KOPT-K1 (cell line): ENCODE measurements at regions not wholly inside any gene's neighbourhood (a gene's known extent, or its start where the extent isn't known, plus 50 kb on each side); places are given as distances from the start of the nearest gene placed in this dataset.

Source experiments
- H3K27ac ChIP-seq: fragments of 200-600 bp; sonication (generic); 2 replicates; pipeline ENCODE4 v1.5.1; 2016; ENCODE audit warnings: antibody characterized with exemption, mild to moderate bottlenecking, low read depth, low read length; ENCODE audit not compliant: poor library complexity, severe bottlenecking
- H3K36me3 ChIP-seq: fragments of 200-600 bp; sonication (generic); 2 replicates; pipeline ENCODE4 v1.5.1; 2017; ENCODE audit warnings: antibody characterized with exemption, mild to moderate bottlenecking, low read length, moderate library complexity; ENCODE audit not compliant: insufficient read depth
- H3K9me3 ChIP-seq: fragments of 200-600 bp; sonication (generic); 2 replicates; pipeline ENCODE4 v1.5.1; 2017; ENCODE audit warnings: antibody characterized with exemption, low read length, mild to moderate bottlenecking; ENCODE audit not compliant: insufficient read depth, poor library complexity, severe bottlenecking

DNA sequence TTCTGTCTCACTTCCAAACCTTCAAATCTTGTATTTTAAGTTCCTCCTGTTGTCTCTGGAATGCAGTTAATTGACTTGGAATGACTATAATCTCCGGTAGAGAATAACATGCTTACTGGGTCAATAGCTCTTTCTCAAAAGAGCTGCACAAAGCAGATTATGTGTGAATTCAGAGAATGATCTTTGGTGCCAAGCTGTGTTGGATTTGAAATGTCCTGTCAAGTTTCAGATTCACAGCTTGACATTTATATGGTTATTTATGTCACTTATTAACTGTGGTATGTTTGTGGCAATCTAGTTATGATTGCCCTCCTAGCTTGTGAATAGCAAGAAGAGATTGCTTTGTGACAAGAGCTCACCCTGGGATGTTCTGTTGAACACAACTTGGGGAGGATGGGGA lies 128.3 kb upstream of the KCNE2 start:
- Histone ChIP-seq H3K36me3 (no peaks in the 10 kb centered on the region), H3K27ac (no peak overlapping the region), H3K9me3 (peaks cover 10% of the 10 kb centered on the region)

DNA sequence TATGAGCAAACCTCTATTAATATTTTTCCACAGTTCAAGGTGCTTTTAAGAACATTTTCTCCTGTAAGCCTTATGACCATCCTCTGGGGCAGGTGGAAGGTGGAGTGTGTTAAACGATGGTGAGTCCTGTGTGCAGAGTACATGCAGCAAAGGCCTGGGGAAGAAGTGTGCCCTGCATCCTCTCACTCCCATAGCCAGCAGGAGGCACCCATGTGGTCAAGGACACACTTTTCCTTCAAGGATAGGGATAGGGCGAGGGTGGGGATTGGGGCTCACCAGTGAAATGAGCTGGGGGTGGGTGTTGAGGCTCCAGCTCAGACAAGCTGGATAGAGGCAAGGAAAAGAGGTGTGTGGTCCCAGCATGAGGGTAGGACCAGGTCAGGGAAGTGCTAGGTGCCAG lies 120.8 kb upstream of the KCNE2 start:
- no peaks in the 10 kb centered on the region for H3K36me3 ChIP-seq
- H3K27ac ChIP-seq: no peak overlapping the region
- peaks cover 16% of the 10 kb centered on the region for H3K9me3 ChIP-seq

DNA sequence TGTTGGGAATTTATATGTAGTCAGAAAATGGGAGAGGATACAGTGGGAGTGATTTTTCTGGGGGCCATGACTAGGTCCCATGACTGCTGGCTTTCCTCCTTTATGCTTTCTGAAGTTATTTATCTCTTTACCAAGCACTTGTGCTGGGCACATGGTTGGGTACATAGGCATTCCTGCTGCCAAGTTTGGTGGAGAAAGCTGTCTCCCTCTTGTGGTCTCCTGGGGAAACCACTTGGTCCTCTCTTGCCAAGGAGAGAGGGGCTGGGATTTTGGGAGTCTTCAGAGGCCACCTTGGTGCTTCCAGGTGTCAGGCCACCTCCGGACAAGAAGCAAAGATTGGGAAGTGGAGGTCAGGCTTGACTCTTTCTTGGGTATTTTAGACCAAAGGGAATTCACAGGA lies 120.2 kb upstream of the KCNE2 start:
- no peaks in the 10 kb centered on the region for H3K36me3 ChIP-seq
- no peak overlapping the region for H3K27ac ChIP-seq
- H3K9me3 ChIP-seq: peaks cover 21% of the 10 kb centered on the region

DNA sequence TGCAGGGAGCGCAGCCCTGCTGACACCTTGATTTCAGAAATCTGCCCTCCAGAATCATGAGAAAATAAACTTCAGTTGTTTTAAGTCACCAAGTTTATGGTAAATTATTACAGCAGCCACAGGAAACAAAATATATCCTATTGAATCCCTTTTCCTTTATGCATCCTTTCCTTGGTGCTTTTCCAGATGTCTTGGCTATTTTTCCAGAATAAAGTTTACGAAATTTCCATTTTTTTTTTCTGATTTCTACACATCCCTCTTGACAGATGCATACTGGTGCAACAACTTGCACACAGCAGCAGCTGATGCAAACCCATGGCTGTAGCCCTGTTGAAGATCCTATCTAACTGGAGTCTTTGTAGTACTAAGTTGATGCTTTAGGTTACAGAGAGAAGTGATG lies 111.1 kb upstream of the KCNE2 start:
- H3K9me3 ChIP-seq: peaks cover 45% of the 10 kb centered on the region
- H3K36me3 ChIP-seq: no peaks in the 10 kb centered on the region

DNA sequence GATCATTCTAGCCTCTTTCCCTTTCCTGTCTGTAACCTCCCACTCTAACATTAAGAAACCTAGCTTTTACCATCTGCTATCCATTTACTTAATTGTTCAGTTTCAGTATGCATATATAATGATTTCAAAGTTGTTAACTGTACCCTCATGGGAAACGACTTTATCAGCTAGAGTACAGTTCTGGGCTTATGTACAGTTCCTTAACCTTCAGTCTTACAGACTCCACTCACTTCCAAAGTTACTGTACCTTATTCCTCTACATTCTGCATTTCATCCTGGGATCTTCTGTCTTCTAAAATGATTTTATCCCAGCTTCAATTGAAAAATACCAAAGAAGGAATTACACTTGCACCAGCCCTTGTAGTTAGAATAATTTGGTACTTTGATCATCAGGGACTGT lies 108.7 kb upstream of the KCNE2 start:
- Histone ChIP-seq H3K9me3 (peaks cover 27% of the 10 kb centered on the region), H3K36me3 (no peaks in the 10 kb centered on the region), H3K27ac (no peak overlapping the region)

More for the DNA sequence above, 111.1 kb upstream of the KCNE2 start:
- H3K27ac ChIP-seq: no peak overlapping the region

DNA sequence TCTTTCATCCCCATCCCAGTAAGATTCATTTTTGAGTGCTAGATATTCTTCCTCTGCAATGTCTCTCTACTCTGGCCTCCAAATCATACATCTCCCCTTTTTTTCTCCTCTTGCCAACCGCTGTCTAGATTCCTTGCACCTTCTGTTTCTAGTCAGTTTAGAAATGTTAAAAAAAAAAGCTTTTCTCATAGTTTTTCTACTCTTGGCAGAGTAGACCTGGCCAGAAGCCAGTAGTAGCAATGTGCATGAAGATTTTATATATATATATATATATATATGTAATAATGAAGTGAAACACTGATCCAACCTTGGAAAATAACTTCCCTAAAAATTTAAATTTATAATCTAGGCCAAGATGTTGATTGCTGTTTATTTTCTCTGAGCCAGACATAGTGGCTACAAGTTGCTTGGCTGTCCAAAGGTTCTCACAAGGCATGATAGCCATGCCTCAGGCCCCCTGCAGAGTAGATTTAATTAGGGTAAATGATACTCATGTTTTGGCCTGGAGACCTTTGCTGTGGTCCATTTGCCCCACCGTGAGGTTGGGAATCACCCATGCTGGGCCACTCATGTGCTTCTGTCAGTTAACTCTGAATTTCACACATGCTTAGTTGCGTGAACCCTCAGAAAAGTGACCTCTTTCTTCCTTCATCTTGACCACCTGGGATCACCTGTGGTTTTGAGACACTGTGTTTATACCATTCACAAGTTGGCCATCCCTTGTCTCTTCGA lies 103.4 kb upstream of the KCNE2 start:
- Histone ChIP-seq H3K9me3 (peaks cover 26% of the 10 kb centered on the region), H3K27ac (no peak overlapping the region), H3K36me3 (no peaks in the 10 kb centered on the region)

DNA sequence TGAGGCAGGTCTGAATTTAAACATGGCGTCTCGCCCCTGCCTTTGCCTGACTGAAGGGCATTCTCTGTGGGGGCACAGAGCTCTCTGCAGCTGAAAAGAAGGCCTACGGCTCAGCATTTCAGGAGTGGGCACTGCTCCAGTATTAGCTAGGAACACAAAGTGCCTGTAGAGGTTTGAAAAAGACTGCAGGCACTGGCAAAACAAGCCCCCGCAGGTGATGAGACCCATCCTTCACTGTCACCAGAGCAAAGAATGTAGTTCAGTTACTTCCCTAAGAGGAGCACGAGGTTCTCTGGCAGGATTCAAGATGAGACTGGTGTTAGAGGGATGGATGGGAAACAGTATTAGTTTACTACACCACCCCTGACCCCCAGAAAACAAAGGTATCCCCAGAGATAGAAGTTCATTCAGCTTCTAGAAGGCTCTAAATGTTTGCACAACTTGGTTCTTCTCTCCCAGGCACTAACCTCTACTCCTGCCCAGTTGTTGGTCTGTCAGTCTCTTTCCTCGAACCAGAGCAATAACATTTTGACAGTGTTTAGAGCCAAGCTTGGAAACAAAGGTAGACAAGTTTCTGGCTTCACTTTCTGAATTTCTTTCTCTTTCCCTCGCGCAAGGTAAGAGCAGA lies 101.9 kb upstream of the KCNE2 start:
- no peaks in the 10 kb centered on the region for H3K36me3 ChIP-seq

DNA sequence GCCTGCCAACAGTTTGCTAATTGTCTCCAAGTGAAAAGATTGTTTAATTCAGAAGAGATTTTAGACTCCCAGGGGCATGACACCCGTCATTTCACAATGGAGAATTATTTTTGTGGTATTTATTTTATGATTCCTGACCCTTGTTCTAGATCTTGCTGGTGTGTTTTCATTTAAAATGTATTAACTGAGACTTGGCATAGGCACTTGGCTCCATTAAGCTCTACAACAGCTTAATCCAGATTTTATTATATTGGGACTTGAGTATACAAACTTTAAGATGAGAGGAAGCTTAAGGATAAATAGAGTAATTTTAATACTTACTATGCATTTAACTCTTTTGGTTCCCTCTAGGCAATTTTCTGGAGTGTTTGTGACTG lies 101.3 kb upstream of the KCNE2 start:
- H3K9me3 ChIP-seq: peaks cover 17% of the 10 kb centered on the region
- H3K27ac ChIP-seq: no peak overlapping the region
- no peaks in the 10 kb centered on the region for H3K36me3 ChIP-seq

More for the DNA sequence above, 101.9 kb upstream of the KCNE2 start:
- no peak overlapping the region for H3K27ac ChIP-seq
- peaks cover 17% of the 10 kb centered on the region for H3K9me3 ChIP-seq

DNA sequence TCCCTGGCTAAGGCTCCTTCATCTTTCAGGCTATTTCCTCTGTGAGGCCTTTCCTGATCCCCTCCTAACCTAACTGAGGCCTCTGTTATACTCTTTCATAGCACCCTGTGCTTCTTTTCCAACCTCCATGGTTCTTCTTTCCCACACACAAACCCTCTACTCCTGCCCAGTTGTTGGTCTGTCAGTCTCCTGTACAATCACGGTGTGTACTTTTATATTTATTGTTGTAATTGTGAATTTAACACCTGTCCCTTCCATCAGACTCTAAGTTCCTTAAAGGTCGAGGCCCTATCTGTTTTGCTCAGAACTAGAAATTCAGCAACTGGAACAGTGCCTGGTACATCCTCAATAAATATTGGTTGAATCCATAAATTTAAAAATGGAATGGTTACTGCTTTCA lies 100.2 kb upstream of the KCNE2 start:
- H3K27ac ChIP-seq: no peak overlapping the region
- H3K9me3 ChIP-seq: peaks cover 17% of the 10 kb centered on the region
- H3K36me3 ChIP-seq: no peaks in the 10 kb centered on the region

DNA sequence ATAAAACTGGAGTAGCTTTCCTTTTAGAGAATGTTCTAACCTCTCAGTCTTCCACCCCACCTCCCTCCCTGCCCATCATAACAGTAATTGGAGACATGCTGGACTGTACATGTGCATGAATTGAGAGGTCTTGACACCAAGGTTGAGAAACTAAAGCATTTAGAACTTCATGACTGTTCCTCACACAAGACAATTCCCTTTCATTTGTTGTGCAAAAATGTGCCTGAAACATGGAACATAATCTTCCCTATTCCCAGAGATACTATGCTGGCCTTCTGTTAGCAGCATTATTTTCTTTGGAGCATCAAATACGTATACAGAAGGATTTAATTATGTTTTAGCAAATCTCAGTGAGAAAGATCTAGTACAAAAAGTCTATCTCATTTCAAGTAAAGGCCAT lies 97.5 kb upstream of the KCNE2 start:
- H3K27ac ChIP-seq: no peak overlapping the region
- peaks cover 17% of the 10 kb centered on the region for H3K9me3 ChIP-seq
- H3K36me3 ChIP-seq: no peaks in the 10 kb centered on the region

DNA sequence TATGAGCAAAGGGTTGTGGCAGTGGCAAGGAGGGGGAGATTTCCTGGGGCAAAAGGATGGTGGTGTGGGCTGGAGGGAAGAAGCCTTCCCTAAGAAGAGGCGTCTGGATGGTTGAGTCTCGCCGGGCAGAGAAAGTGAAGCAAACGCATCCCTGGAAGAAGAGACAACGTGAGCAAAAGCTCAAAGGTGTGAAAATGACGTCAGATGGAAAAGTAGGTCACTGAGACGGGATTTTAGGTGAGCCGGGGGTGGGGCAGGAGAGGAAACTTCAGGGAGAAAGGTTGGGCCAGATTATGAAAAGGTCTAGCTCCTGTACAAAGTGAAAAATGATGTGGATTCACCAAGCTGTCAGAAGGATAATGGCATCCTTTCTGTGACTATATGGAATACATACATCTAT lies 95.3 kb upstream of the KCNE2 start:
- Histone ChIP-seq H3K9me3 (peaks cover 9% of the 10 kb centered on the region), H3K27ac (no peak overlapping the region), H3K36me3 (no peaks in the 10 kb centered on the region)

DNA sequence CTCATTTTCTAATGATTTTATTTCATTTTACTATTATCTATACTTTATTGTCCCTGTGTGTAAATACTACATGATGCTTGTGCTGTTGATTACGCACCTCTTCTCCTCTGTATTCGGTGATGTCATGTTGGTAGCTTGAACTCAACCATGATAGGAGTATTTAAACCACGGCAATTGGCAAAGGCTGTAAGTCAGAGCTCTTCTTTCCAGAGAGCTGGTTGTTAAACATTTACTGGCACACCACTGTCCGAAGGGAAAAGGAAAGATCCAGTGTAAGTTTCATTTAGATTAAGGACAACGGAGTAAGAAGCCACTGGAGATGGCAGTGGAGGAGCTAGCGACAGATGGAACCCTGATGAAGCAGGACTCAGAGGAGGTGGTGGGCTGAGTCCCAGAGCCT lies 93.4 kb upstream of the KCNE2 start:
- no peaks in the 10 kb centered on the region for H3K9me3 ChIP-seq
- H3K36me3 ChIP-seq: no peaks in the 10 kb centered on the region
- no peak overlapping the region for H3K27ac ChIP-seq

DNA sequence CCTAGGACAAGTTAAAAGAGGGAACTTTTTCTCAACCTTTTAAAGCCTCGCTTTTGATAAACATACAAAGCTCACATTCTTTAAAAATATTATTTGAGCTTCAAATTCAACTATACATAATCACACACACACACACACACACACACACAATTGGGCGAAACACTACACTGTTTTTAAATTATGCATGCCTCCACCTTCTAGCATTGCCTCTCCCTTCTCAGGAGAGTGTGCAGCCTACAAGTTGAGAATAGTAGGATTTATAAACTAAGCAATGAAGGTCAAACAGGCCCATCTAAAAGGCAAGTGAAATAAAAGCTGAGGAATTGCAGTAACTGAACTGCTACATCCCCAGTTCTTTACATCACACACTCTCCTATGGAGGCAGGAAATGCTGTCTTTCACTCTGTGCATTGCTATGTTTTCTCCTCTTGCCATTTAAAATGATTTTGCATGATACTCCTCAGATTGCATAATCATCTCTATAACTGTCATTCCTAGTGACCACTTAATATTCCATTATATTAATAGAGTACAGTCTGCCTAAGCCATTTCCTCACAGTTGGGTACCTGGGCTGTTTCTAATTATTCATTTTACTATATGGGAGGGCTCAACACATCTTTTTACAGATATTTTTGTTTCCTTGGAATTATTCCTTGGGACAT lies 92.5 kb upstream of the KCNE2 start:
- Histone ChIP-seq H3K27ac (no peak overlapping the region), H3K9me3 (no peaks in the 10 kb centered on the region), H3K36me3 (no peaks in the 10 kb centered on the region)

DNA sequence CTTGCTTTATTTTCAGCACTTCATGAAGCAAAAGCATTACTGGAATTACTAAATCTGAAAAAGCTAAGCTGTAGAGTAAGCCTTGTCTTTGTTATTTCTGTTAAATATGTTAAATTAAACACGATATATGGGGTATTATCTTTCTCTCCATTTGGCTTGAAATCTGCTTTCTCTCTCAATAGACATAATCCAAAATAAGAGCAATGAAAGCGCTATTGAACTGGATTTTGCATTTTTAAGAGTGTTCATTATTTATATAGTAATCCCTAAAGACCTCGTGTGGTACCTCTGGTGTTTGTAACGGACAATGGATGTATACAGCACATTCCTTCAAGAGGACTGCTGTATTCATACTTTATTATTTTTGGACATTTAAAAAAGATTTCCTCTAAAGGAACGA lies 91.5 kb upstream of the KCNE2 start:
- no peaks in the 10 kb centered on the region for H3K9me3 ChIP-seq
- no peaks in the 10 kb centered on the region for H3K36me3 ChIP-seq
- no peak overlapping the region for H3K27ac ChIP-seq

DNA sequence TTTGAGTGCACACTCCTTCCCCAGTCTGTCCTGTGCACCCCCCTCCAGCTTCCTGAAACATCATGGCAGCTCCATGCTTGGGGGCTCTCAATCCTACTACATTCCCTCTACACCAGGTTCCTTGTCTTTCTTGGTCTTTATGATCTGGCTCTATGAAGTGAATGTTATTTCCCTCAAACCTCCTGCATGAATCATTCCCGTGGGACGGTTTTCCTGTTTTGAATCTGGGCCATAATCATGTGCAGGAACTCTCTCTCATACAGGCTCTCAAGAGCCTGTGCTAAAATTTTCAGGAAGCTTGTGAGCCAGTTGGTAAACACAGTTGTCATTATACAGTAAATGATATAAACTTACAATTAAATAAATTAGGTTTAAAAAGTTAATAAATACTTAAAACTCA lies 89.8 kb upstream of the KCNE2 start:
- Histone ChIP-seq H3K36me3 (no peaks in the 10 kb centered on the region), H3K9me3 (no peaks in the 10 kb centered on the region), H3K27ac (no peak overlapping the region)
